PFSK-1 (cell line): ENCODE measurements at regions not wholly inside any gene's neighbourhood (a gene's known extent, or its start where the extent isn't known, plus 50 kb on each side); places are given as distances from the start of the nearest gene placed in this dataset.

ENCODE experiments used
- FOXP2 ChIP-seq: optimal IDR thresholded peaks from 2 replicates; pipeline ENCODE3; 2011; ENCODE audit warnings: borderline replicate concordance, control low read depth, inconsistent platforms; ENCODE audit not compliant: insufficient read depth; ENCODE audit errors: extremely low read length, extremely low read depth
- POLR2AphosphoS5 ChIP-seq: IDR thresholded peaks from 2 replicates; pipeline ENCODE4 v1.6.1; 2012; ENCODE audit warnings: low read depth, mild to moderate bottlenecking, control low read depth, low read length, moderate library complexity
- REST ChIP-seq, 2 experiments: IDR thresholded peaks; 2 replicates each; pipeline versions ENCODE4 v1.6.1 to v1.8.0; 2011 to 2012; ENCODE audit warnings: low read depth in 2 of 2, low read length in 2 of 2, control low read depth in 1 of 2, inconsistent platforms in 1 of 2, mild to moderate bottlenecking in 1 of 2, moderate library complexity in 1 of 2; ENCODE audit not compliant: insufficient read depth in 1 of 2
- SIN3A ChIP-seq: IDR thresholded peaks from 2 replicates; pipeline ENCODE4 v1.6.1; 2012; ENCODE audit warnings: mild to moderate bottlenecking, low read length, moderate library complexity, borderline replicate concordance; ENCODE audit not compliant: insufficient read depth
- TAF1 ChIP-seq: IDR thresholded peaks from 2 replicates; pipeline ENCODE4 v1.6.1; 2012; ENCODE audit warnings: low read length, control low read depth, borderline replicate concordance; ENCODE audit not compliant: insufficient read depth

DNA sequence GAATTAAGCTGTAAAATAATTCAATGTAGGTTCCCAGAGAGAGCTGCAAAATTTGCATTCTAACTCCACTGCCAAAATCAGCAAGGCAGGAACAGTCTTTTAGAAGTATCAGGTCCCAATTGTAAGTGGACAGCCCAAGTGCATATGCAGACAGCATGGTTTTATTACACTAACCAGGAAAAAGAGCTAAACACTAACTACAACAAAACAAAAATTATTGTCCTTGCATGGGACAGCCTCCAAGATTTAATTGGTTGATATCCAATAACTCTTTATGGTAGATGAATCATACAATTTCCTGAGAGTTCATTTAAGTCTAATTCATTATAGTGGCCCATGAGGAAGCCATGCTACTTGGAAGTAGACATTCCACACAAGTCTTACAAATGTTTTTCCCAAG lies 154.3 kb upstream of the ZNF648 start:
- TF ChIP-seq TAF1 (no peak), REST (IDR thresholded peaks at IDR 0.05; ENCODE audit: insufficient read depth in 1 of 2, low read depth in 2 of 2, low read length in 2 of 2) (no peak)

DNA sequence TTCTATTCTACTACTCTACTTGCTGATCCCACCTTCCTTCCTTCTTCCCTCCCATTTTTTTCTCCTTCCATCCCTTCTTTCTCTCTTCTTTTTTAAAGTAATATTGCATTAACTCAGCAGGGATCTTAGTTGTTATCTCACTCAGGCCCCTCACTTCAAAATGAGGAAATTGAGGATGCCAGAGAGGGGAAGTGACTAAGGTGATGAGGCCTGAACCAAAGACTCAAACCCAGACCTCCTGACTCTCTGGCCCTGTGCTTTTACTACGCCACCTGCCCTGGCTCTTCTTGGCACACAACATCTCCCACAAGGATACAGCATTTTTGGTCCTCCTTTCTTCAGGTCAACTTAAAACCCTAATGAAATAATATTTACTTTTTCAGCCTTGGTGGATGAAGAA lies 151.7 kb upstream of the ZNF648 start:
- TF ChIP-seq POLR2AphosphoS5 (no peak), FOXP2 (no peak), SIN3A (no peak), TAF1 (no peak), REST (IDR thresholded peaks at IDR 0.05; ENCODE audit: insufficient read depth in 1 of 2, low read depth in 2 of 2, low read length in 2 of 2) (no peak)

DNA sequence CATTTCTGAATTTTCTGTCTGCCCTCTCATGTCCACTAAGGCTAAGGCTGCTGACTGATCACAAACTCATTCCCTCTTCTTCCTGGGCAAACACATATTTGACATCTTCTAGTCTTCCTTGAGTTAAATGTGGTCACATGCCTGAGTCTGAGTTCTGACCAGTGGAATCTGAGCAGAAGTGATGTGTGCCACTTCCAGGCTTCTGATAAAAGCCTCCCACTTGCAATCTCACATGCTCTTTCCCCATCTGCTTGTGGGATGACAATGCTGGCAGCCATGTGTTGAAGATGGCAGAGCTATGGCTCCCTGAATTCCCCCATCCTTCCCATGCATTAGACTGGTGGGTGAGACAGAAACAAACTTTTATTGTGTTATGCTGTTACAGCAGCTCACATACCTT lies 149.9 kb upstream of the ZNF648 start:
- no peak for TF ChIP-seq REST (IDR thresholded peaks at IDR 0.05; ENCODE audit: insufficient read depth in 1 of 2, low read depth in 2 of 2, low read length in 2 of 2)

GRCh38 chr1:182210417-182210816 lies 148.9 kb upstream of the ZNF648 start:
- no peak for TF ChIP-seq TAF1

- no peak for TF ChIP-seq FOXP2
- TF ChIP-seq POLR2AphosphoS5: no peak
- no peak for TF ChIP-seq REST (IDR thresholded peaks at IDR 0.05; ENCODE audit: insufficient read depth in 1 of 2, low read depth in 2 of 2, low read length in 2 of 2)
- no peak for TF ChIP-seq SIN3A
- no peak for TF ChIP-seq TAF1
Observed at GRCh38 chr1:182207300-182207699, 145.8 kb upstream of the ZNF648 start.

DNA sequence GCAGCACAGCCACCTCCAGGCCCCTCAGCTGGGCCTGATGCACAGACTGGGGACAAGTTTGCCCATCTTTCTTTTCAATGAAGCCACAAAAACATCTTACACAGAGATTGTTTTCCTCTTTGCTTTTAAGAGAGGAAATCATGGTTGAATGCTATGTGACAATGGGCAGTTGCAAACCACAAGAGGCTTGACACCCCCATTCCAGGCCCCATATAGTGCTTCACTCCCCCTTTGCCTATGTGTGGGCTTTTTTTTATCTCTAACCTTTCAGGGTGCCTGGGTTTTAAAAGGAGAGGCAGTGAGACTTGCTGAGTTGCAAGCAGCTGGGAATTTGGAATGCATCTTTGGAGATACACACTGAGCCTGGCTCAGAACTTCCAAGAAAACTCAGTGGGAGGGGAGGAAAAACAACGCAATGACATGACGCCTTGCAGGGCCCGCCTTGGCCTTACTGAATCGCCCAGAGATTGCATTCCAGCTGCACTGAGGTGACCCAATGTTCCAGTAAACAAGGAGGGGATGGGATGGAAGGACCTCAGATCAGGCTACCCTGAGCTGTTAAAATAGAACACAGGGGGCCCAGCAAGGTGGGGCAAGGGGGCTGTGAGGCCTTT lies 145.2 kb upstream of the ZNF648 start:
- TF ChIP-seq POLR2AphosphoS5: no peak
- TF ChIP-seq REST (IDR thresholded peaks at IDR 0.05; ENCODE audit: insufficient read depth in 1 of 2, low read depth in 2 of 2, low read length in 2 of 2): no peak
- TF ChIP-seq FOXP2: no peak
- no peak for TF ChIP-seq TAF1
- no peak for TF ChIP-seq SIN3A
